GM21825 (cell line): ENCODE measurements at regions not wholly inside any gene's neighbourhood (a gene's known extent, or its start where the extent isn't known, plus 50 kb on each side); places are given as distances from the start of the nearest gene placed in this dataset.
"Not testable (repeated sequence)": the region's sequence is repeated elsewhere in the genome, so short reads cannot be mapped to it uniquely, and the experiment has no call there.

ENCODE experiments used
- ATAC-seq: cut with Tn5 transposase; IDR thresholded peaks from one replicate; pipeline ENCODE4 v1.9.1; 2021; ENCODE audit warnings: mild to moderate bottlenecking, moderate library complexity; ENCODE audit not compliant: unreplicated experiment

- no peak for ATAC-seq
Measured at GRCh38 chr18:35826477-35826876, 146.0 kb upstream of the RMP24 start.

- no peak for ATAC-seq
Measured at GRCh38 chr18:35827275-35827902, 145.1 kb upstream of the RMP24 start.

- ATAC-seq = no peak
Measured at GRCh38 chr18:35827903-35828275, 144.6 kb upstream of the RMP24 start.

- no peak for ATAC-seq
Measured at GRCh38 chr18:35828591-35828990, 143.9 kb upstream of the RMP24 start.

- ATAC-seq = no peak
Measured at GRCh38 chr18:35835366-35835765, 137.1 kb upstream of the RMP24 start.

- ATAC-seq = peak; percentile 95
Measured at GRCh38 chr18:35835833-35836232, 136.6 kb upstream of the RMP24 start.

- no peak for ATAC-seq
Measured at GRCh38 chr18:35836932-35837331, 135.5 kb upstream of the RMP24 start.

- ATAC-seq = no peak
Measured at GRCh38 chr18:35837922-35838496, 134.5 kb upstream of the RMP24 start.

GRCh38 chr18:35841283-35841682, 131.2 kb upstream of the RMP24 start:
- ATAC-seq = no peak

GRCh38 chr18:35842536-35842935, 129.9 kb upstream of the RMP24 start:
- ATAC-seq = no peak

- not testable (repeated sequence) for ATAC-seq
Measured at GRCh38 chr18:35848321-35848720, 124.2 kb upstream of the RMP24 start.

GRCh38 chr18:35849241-35849640, 123.2 kb upstream of the RMP24 start:
- ATAC-seq = not testable (repeated sequence)

GRCh38 chr18:35851286-35851970, 121.1 kb upstream of the RMP24 start:
- ATAC-seq = no peak

GRCh38 chr18:35852786-35853185, 119.7 kb upstream of the RMP24 start:
- ATAC-seq = no peak

- ATAC-seq = no peak
Measured at GRCh38 chr18:35854095-35854494, 118.4 kb upstream of the RMP24 start.

- ATAC-seq = no peak
Measured at GRCh38 chr18:35856178-35856577, 116.3 kb upstream of the RMP24 start.

GRCh38 chr18:35856721-35857120, 115.8 kb upstream of the RMP24 start:
- ATAC-seq = not testable (repeated sequence)

- ATAC-seq = not testable (repeated sequence)
Measured at GRCh38 chr18:35857581-35857980, 114.9 kb upstream of the RMP24 start.

GRCh38 chr18:35861367-35862118, 110.9 kb upstream of the RMP24 start:
- ATAC-seq = no peak

- no peak for ATAC-seq
Measured at GRCh38 chr18:35862119-35862640, 110.3 kb upstream of the RMP24 start.

GRCh38 chr18:35864916-35865315, 107.6 kb upstream of the RMP24 start:
- no peak for ATAC-seq
